ENCODE measurements at regions not wholly inside any gene's neighbourhood (a gene's known extent, or its start where the extent isn't known, plus 50 kb on each side); places are given as distances from the start of the nearest gene placed in this dataset.

GRCh38 chr11:15390857-15391256 is 276.1 kb downstream of the INSC start:
- Mint-ChIP-seq H3K27ac (no peak overlapping the region), H3K36me3 (ENCODE audit: low read depth) (no peaks in the 10 kb centered on the region), H3K4me1 (no peaks in the 10 kb centered on the region), H3K4me3 (no peak overlapping the region), H3K9me3 (ENCODE audit: low read depth) (peaks cover 3% of the 10 kb centered on the region), H3K27me3 (no peaks in the 10 kb centered on the region)
- ChIA-PET CTCF (interaction anchor here (0.9 kb wide), 1 partner anchor 109 kb away, joined by 3 read pairs; no protein-coding TSS in a partner anchor), POLR2A (no interaction called here)
- ATAC-seq (no peak), DNase-seq (no peak)
- intact Hi-C loops (cut with DNase I, micrococcal nuclease): no loop called here

- no peak overlapping the region for H3K4me3 Mint-ChIP-seq
- no peak overlapping the region for H3K27ac Mint-ChIP-seq
- POLR2A ChIA-PET: no interaction called here
- peaks cover 17% of the 10 kb centered on the region for H3K9me3 Mint-ChIP-seq (ENCODE audit: low read depth)
- intact Hi-C loops (cut with DNase I, micrococcal nuclease): no loop called here
- CTCF ChIA-PET: no interaction called here
- no peak for DNase-seq
- H3K4me1 Mint-ChIP-seq: no peaks in the 10 kb centered on the region
- no peak for ATAC-seq
- H3K27me3 Mint-ChIP-seq: no peaks in the 10 kb centered on the region
- H3K36me3 Mint-ChIP-seq (ENCODE audit: low read depth): no peaks in the 10 kb centered on the region
Measured at GRCh38 chr11:15396778-15397177, 282.1 kb downstream of the INSC start.

GRCh38 chr11:15406851-15407351 is 292.2 kb downstream of the INSC start:
- Mint-ChIP-seq H3K4me1 (no peaks in the 10 kb centered on the region), H3K9me3 (ENCODE audit: low read depth) (peaks cover 4% of the 10 kb centered on the region)
- intact Hi-C loops (cut with DNase I, micrococcal nuclease): no loop called here

GRCh38 chr11:15412054-15412453 is 297.3 kb downstream of the INSC start:
- CTCF ChIA-PET: no interaction called here
- Mint-ChIP-seq H3K9me3 (ENCODE audit: low read depth) (no peaks in the 10 kb centered on the region), H3K4me1 (no peaks in the 10 kb centered on the region), H3K36me3 (ENCODE audit: low read depth) (no peaks in the 10 kb centered on the region), H3K27me3 (peaks cover 3% of the 10 kb centered on the region), H3K27ac (no peak overlapping the region), H3K4me3 (no peak overlapping the region)
- POLR2A ChIA-PET: no interaction called here
- DNase-seq: no peak
- intact Hi-C loops (cut with DNase I, micrococcal nuclease): no loop called here
- ATAC-seq: no peak

More at GRCh38 chr11:15406851-15407351, 292.2 kb downstream of the INSC start:
- Mint-ChIP-seq H3K27ac (no peak overlapping the region), H3K4me3 (no peak overlapping the region), H3K36me3 (ENCODE audit: low read depth) (no peaks in the 10 kb centered on the region), H3K27me3 (peaks cover 2% of the 10 kb centered on the region)
- ATAC-seq (no peak), DNase-seq (no peak)
- POLR2A ChIA-PET: interaction anchor here (0.7 kb wide), 1 partner anchor 19 kb away, joined by 7 read pairs; no protein-coding TSS in a partner anchor
- CTCF ChIA-PET: no interaction called here

GRCh38 chr11:15418921-15419320 is 304.2 kb downstream of the INSC start:
- peaks cover under 1% of the 10 kb centered on the region for H3K27me3 Mint-ChIP-seq
- H3K36me3 Mint-ChIP-seq (ENCODE audit: low read depth): no peaks in the 10 kb centered on the region
- H3K4me3 Mint-ChIP-seq: no peak overlapping the region
- ChIA-PET CTCF (no interaction called here), POLR2A (no interaction called here)
- no peaks in the 10 kb centered on the region for H3K4me1 Mint-ChIP-seq
- intact Hi-C loops (cut with DNase I, micrococcal nuclease): no loop called here
- no peak for DNase-seq
- no peak overlapping the region for H3K27ac Mint-ChIP-seq
- no peak for ATAC-seq
- H3K9me3 Mint-ChIP-seq (ENCODE audit: low read depth): no peaks in the 10 kb centered on the region

GRCh38 chr11:15419696-15420095 is 305.0 kb downstream of the INSC start:
- no peaks in the 10 kb centered on the region for H3K36me3 Mint-ChIP-seq (ENCODE audit: low read depth)
- H3K9me3 Mint-ChIP-seq (ENCODE audit: low read depth): no peaks in the 10 kb centered on the region
- no peaks in the 10 kb centered on the region for H3K27me3 Mint-ChIP-seq
- intact Hi-C loops (cut with DNase I, micrococcal nuclease): no loop called here
- DNase-seq: no peak
- H3K27ac Mint-ChIP-seq: no peak overlapping the region
- H3K4me3 Mint-ChIP-seq: no peak overlapping the region
- POLR2A ChIA-PET: no interaction called here
- H3K4me1 Mint-ChIP-seq: no peaks in the 10 kb centered on the region
- no peak for ATAC-seq
- CTCF ChIA-PET: no interaction called here

- Mint-ChIP-seq H3K27ac (no peak overlapping the region), H3K4me1 (no peaks in the 10 kb centered on the region), H3K4me3 (no peak overlapping the region), H3K9me3 (ENCODE audit: low read depth) (no peaks in the 10 kb centered on the region), H3K27me3 (peaks cover 6% of the 10 kb centered on the region), H3K36me3 (ENCODE audit: low read depth) (no peaks in the 10 kb centered on the region)
- ATAC-seq (no peak), DNase-seq (no peak)
- POLR2A ChIA-PET: no interaction called here
- intact Hi-C loops (cut with DNase I, micrococcal nuclease): no loop called here
- CTCF ChIA-PET: no interaction called here
Measured at GRCh38 chr11:15430381-15430780, 315.7 kb downstream of the INSC start.

- intact Hi-C loops (cut with DNase I, micrococcal nuclease): no loop called here
- Mint-ChIP-seq H3K27me3 (peaks cover 6% of the 10 kb centered on the region), H3K4me3 (no peak overlapping the region), H3K36me3 (ENCODE audit: low read depth) (no peaks in the 10 kb centered on the region), H3K9me3 (ENCODE audit: low read depth) (no peaks in the 10 kb centered on the region), H3K27ac (no peak overlapping the region), H3K4me1 (no peaks in the 10 kb centered on the region)
- DNase-seq: no peak
- ChIA-PET CTCF (no interaction called here), POLR2A (no interaction called here)
- no peak for ATAC-seq
Measured at GRCh38 chr11:15434529-15434928, 319.8 kb downstream of the INSC start.

- Mint-ChIP-seq H3K36me3 (ENCODE audit: low read depth) (no peaks in the 10 kb centered on the region), H3K9me3 (ENCODE audit: low read depth) (no peaks in the 10 kb centered on the region), H3K27me3 (no peaks in the 10 kb centered on the region), H3K4me1 (no peaks in the 10 kb centered on the region), H3K27ac (no peak overlapping the region), H3K4me3 (no peak overlapping the region)
- no peak for DNase-seq
- intact Hi-C loops (cut with DNase I, micrococcal nuclease): no loop called here
- POLR2A ChIA-PET: no interaction called here
- CTCF ChIA-PET: interaction anchor here (0.6 kb wide), 1 partner anchor 29 kb away, joined by 3 read pairs; no protein-coding TSS in a partner anchor
- ATAC-seq: no peak
Measured at GRCh38 chr11:15446315-15446714, 331.6 kb downstream of the INSC start.

GRCh38 chr11:15446929-15447328 is 332.2 kb downstream of the INSC start:
- Mint-ChIP-seq H3K27ac (no peak overlapping the region), H3K27me3 (no peaks in the 10 kb centered on the region), H3K4me3 (no peak overlapping the region), H3K4me1 (no peaks in the 10 kb centered on the region), H3K36me3 (ENCODE audit: low read depth) (no peaks in the 10 kb centered on the region), H3K9me3 (ENCODE audit: low read depth) (no peaks in the 10 kb centered on the region)
- ChIA-PET POLR2A (no interaction called here), CTCF (interaction anchor here (0.6 kb wide), 1 partner anchor 28 kb away, joined by 3 read pairs; no protein-coding TSS in a partner anchor)
- DNase-seq: no peak
- ATAC-seq: no peak
- intact Hi-C loops (cut with DNase I, micrococcal nuclease): no loop called here

GRCh38 chr11:15451713-15452112 is 337.0 kb downstream of the INSC start:
- ChIA-PET CTCF (interaction anchor here (0.8 kb wide), 1 partner anchor 163 kb away, joined by 4 read pairs; no protein-coding TSS in a partner anchor), POLR2A (no interaction called here)
- peaks cover 2% of the 10 kb centered on the region for H3K27me3 Mint-ChIP-seq
- H3K4me3 Mint-ChIP-seq: no peak overlapping the region
- H3K36me3 Mint-ChIP-seq (ENCODE audit: low read depth): no peaks in the 10 kb centered on the region
- no peak for DNase-seq
- no peak overlapping the region for H3K27ac Mint-ChIP-seq
- no peak for ATAC-seq
- peaks cover 7% of the 10 kb centered on the region for H3K9me3 Mint-ChIP-seq (ENCODE audit: low read depth)
- intact Hi-C loops (cut with DNase I, micrococcal nuclease): no loop called here
- H3K4me1 Mint-ChIP-seq: no peaks in the 10 kb centered on the region

- peaks cover 2% of the 10 kb centered on the region for H3K27me3 Mint-ChIP-seq
- no peak overlapping the region for H3K4me3 Mint-ChIP-seq
- H3K9me3 Mint-ChIP-seq (ENCODE audit: low read depth): peaks cover 7% of the 10 kb centered on the region
- ChIA-PET POLR2A (no interaction called here), CTCF (interaction anchor here (1.1 kb wide), 1 partner anchor 27 kb away, joined by 3 read pairs; no protein-coding TSS in a partner anchor)
- no peak overlapping the region for H3K27ac Mint-ChIP-seq
- ATAC-seq: no peak
- H3K4me1 Mint-ChIP-seq: no peaks in the 10 kb centered on the region
- intact Hi-C loops (cut with DNase I, micrococcal nuclease): no loop called here
- DNase-seq: no peak
- no peaks in the 10 kb centered on the region for H3K36me3 Mint-ChIP-seq (ENCODE audit: low read depth)
Measured at GRCh38 chr11:15453211-15453765, 338.6 kb downstream of the INSC start.
